Glutamatergic neuron (in vitro differentiated cells): ENCODE measurements at regions not wholly inside any gene's neighbourhood (a gene's known extent, or its start where the extent isn't known, plus 50 kb on each side); places are given as distances from the start of the nearest gene placed in this dataset.
"Not testable (repeated sequence)": the region's sequence is repeated elsewhere in the genome, so short reads cannot be mapped to it uniquely, and the experiment has no call there.

Source experiments
- DNase-seq: peaks from one replicate; pipeline ENCODE4 v3.0.0; 2022
- H3K27ac Mint-ChIP-seq: one replicate; pipeline ENCODE4 v1.8.0; 2020; ENCODE audit warnings: mild to moderate bottlenecking, mixed read lengths, inconsistent platforms; ENCODE audit not compliant: unreplicated experiment
- H3K27me3 Mint-ChIP-seq: one replicate; pipeline ENCODE4 v1.8.0; 2020; ENCODE audit warnings: mild to moderate bottlenecking, moderate library complexity, mixed read lengths, inconsistent platforms; ENCODE audit not compliant: unreplicated experiment
- H3K36me3 Mint-ChIP-seq: one replicate; pipeline ENCODE4 v1.8.0; 2020; ENCODE audit warnings: mild to moderate bottlenecking, mixed read lengths, inconsistent platforms; ENCODE audit not compliant: unreplicated experiment
- H3K4me1 Mint-ChIP-seq: one replicate; pipeline ENCODE4 v1.8.0; 2020; ENCODE audit warnings: mild to moderate bottlenecking, low read depth, mixed read lengths, inconsistent platforms; ENCODE audit not compliant: unreplicated experiment
- H3K4me3 Mint-ChIP-seq: one replicate; pipeline ENCODE4 v1.8.0; 2020; ENCODE audit warnings: mild to moderate bottlenecking, mixed read lengths, inconsistent platforms; ENCODE audit not compliant: unreplicated experiment
- H3K9me3 Mint-ChIP-seq: one replicate; pipeline ENCODE4 v1.8.0; 2020; ENCODE audit warnings: mild to moderate bottlenecking, moderate library complexity, mixed read lengths, inconsistent platforms; ENCODE audit not compliant: unreplicated experiment
- TF ChIP-seq, protein P1 (sequence below): fragments of 200-600 bp; sonication (generic); IDR thresholded peaks from one replicate; pipeline ENCODE4 v1.5.0; 2021; ENCODE audit not compliant: partially characterized antibody, unreplicated experiment

DNA sequence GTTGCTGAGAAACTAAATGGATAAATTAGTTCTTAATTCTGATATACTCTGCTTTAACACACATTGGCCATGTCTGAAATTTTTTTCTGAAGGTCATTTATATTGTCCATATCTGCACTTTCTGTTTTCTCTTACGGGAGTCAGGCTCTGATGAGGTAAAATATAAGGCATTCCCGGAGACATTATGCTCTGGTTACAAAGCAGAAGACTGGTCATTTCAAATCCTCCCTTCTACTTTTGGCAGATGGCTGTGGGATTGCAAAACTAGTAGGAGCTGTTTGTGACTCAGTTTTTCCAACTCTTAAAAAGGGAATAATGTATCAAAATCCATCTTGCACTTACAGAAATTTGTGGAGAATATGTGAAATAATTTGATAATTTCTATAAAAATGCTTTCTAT lies 92.2 kb upstream of the CPHXL start:
- no peaks in the 10 kb centered on the region for H3K27me3 Mint-ChIP-seq
- H3K36me3 Mint-ChIP-seq: no peaks in the 10 kb centered on the region
- H3K4me1 Mint-ChIP-seq: no peaks in the 10 kb centered on the region
- no peak overlapping the region for H3K27ac Mint-ChIP-seq
- no peak overlapping the region for H3K4me3 Mint-ChIP-seq
- TF ChIP-seq, protein P1, sequence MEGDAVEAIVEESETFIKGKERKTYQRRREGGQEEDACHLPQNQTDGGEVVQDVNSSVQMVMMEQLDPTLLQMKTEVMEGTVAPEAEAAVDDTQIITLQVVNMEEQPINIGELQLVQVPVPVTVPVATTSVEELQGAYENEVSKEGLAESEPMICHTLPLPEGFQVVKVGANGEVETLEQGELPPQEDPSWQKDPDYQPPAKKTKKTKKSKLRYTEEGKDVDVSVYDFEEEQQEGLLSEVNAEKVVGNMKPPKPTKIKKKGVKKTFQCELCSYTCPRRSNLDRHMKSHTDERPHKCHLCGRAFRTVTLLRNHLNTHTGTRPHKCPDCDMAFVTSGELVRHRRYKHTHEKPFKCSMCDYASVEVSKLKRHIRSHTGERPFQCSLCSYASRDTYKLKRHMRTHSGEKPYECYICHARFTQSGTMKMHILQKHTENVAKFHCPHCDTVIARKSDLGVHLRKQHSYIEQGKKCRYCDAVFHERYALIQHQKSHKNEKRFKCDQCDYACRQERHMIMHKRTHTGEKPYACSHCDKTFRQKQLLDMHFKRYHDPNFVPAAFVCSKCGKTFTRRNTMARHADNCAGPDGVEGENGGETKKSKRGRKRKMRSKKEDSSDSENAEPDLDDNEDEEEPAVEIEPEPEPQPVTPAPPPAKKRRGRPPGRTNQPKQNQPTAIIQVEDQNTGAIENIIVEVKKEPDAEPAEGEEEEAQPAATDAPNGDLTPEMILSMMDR: no peak
- DNase-seq: no peak
- peaks cover 3% of the 10 kb centered on the region for H3K9me3 Mint-ChIP-seq

DNA sequence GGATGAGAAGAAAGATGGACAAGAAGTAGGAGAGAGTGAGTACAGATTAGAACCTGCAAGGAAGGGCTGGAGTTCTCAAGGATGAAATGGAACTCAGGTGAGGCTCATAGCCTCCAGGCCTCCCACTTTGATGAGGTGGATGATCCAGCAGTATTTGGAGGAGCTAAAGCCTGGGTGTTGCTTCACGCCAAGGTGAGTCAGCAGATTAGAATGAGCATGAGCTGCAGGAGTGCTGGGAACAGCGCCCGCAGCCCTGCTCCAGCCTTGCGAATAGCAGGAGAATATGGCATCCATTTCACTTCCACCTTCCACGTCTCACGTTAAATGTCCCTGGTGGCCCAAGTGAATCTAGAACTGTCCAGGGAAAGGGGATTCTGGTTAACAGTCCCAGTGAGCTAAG lies 94.4 kb upstream of the CPHXL start:
- Mint-ChIP-seq H3K27me3 (no peaks in the 10 kb centered on the region), H3K9me3 (no peaks in the 10 kb centered on the region), H3K4me1 (no peaks in the 10 kb centered on the region), H3K27ac (no peak overlapping the region), H3K36me3 (no peaks in the 10 kb centered on the region), H3K4me3 (no peak overlapping the region)
- TF ChIP-seq, protein P1: no peak
- no peak for DNase-seq

DNA sequence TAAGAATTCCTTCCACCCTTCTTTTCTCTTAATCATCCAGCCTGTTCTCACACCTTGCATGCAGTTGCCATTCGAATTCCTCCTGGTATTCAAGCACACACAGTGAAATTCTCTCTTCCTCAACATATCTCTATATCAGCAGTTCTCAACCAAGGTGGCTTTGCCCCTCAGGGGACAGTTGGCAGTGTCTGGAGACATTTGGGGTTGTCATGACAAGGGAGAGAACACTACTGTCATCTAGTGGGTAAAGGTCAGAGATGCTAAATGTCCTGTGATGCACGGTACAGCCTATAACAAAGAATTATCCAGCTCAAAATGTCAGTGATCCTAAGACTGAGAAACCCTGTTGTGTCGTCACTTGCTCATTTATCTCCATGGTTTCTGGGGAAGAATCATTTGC lies 94.8 kb upstream of the CPHXL start:
- TF ChIP-seq, protein P1: no peak
- no peaks in the 10 kb centered on the region for H3K4me1 Mint-ChIP-seq
- no peak overlapping the region for H3K4me3 Mint-ChIP-seq

DNA sequence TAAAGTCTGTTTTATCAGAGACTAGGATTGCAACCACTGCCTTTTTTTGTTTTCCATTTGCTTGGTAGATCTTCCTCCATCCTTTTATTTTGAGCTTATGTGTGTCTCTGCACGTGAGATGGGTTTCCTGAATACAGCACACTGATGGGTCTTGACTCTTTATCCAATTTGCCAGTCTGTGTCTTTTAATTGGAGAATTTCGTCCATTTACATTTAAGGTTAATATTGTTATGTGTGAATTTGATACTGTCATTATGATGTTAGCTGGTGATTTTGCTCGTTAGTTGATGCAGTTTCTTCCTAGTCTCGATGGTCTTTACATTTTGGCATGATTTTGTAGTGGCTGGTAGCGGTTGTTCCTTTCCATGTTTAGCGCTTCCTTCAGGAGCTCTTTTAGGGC lies 99.5 kb upstream of the CPHXL start:
- H3K4me1 Mint-ChIP-seq, DNase-seq, H3K9me3 Mint-ChIP-seq, H3K27me3 Mint-ChIP-seq, H3K4me3 Mint-ChIP-seq, H3K36me3 Mint-ChIP-seq, H3K27ac Mint-ChIP-seq: not testable (repeated sequence)

More for the DNA sequence above, 94.8 kb upstream of the CPHXL start:
- no peaks in the 10 kb centered on the region for H3K9me3 Mint-ChIP-seq
- DNase-seq: no peak
- H3K36me3 Mint-ChIP-seq: no peaks in the 10 kb centered on the region
- H3K27me3 Mint-ChIP-seq: no peaks in the 10 kb centered on the region
- H3K27ac Mint-ChIP-seq: no peak overlapping the region

DNA sequence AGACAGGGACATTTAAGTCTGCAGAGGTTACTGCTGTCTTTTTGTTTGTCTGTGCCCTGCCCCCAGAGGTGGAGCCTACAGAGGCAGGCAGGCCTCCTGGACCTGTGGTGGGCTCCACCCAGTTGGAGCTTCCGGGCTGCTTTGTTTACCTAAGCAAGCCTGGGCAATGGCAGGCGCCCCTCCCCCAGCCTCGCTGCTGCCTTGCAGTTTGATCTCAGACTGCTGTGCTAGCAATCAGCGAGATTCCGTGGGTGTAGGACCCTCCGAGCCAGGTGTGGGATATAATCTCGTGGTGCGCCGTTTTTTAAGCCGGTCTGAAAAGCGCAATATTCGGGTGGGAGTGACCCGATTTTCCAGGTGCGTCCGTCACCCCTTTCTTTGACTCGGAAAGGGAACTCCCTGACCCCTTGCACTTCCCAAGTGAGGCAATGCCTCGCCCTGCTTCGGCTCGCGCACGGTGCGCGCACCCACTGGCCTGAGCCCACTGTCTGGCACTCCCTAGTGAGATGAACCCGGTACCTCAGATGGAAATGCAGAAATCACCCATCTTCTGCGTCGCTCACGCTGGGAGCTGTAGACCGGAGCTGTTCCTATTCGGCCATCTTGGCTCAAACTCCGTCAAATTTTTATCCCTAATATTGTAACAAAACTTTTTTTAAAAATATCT lies 101.2 kb upstream of the CPHXL start:
- not testable (repeated sequence) for H3K4me1 Mint-ChIP-seq, H3K36me3 Mint-ChIP-seq, H3K27me3 Mint-ChIP-seq, H3K9me3 Mint-ChIP-seq, H3K27ac Mint-ChIP-seq, DNase-seq
- H3K4me3 Mint-ChIP-seq: peak overlapping the region; percentile 69

DNA sequence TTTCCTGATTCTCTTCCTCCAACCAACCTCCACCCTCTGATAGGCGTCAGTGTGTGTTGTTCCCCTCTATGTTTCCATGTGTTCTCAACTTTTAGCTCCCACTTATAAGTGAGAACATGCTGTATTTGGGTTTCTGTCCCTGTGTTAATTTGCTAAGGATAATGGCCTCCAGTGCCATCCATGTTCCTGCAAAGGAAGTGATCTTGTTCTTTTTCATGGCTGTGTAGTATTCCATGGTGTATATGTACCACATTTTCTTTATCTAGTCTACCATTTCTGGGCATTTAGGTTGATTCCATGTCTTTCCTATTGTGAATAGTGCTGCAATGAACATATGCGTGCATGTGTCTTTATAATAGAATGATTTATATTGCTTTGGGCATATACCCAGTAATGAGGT lies 107.1 kb upstream of the CPHXL start:
- H3K4me3 Mint-ChIP-seq: not testable (repeated sequence)

More for the DNA sequence above, 107.1 kb upstream of the CPHXL start:
- H3K4me1 Mint-ChIP-seq, DNase-seq, H3K27me3 Mint-ChIP-seq, H3K9me3 Mint-ChIP-seq, H3K27ac Mint-ChIP-seq: not testable (repeated sequence)
- H3K36me3 Mint-ChIP-seq: peaks cover 13% of the 10 kb centered on the region
